ENCODE measurements at regions not wholly inside any gene's neighbourhood (a gene's known extent, or its start where the extent isn't known, plus 50 kb on each side); places are given as distances from the start of the nearest gene placed in this dataset.

GRCh38 chr15:79157631-79158592 lies 67.3 kb upstream of the RASGRF1 start:
- no peak overlapping the region for H2BK120ac ChIP-seq (ENCODE audit: low read depth, low read length, poor library complexity, severe bottlenecking)
- no peak overlapping the region for H3K18ac ChIP-seq (ENCODE audit: insufficient read length, low read depth, low read length)
- H3K79me2 ChIP-seq (ENCODE audit: insufficient read depth, low read length): no peaks in the 10 kb centered on the region
- no peak overlapping the region for H2BK15ac ChIP-seq (ENCODE audit: low read depth, low read length)
- DNase-seq: no peak
- H2BK20ac ChIP-seq (ENCODE audit: low read depth, low read length, poor library complexity, severe bottlenecking): no peak overlapping the region
- H2AFZ ChIP-seq (ENCODE audit: low read length): no peak overlapping the region
- no peak overlapping the region for H2BK12ac ChIP-seq (ENCODE audit: insufficient read length, low read depth, low read length)
- no peak overlapping the region for H3K4ac ChIP-seq (ENCODE audit: low read depth, low read length)
- Mint-ChIP-seq H3K9me3 (no peaks in the 10 kb centered on the region), H3K27ac (no peak overlapping the region), H3K4me1 (peaks cover 8 to 25% of the 10 kb centered on the region in 2 experiments), H3K36me3 (ENCODE audit: insufficient read depth in 1 of 3, low read depth in 3 of 3) (no peaks in the 10 kb centered on the region), H3K27me3 (ENCODE audit: low read depth) (peaks cover 14% of the 10 kb centered on the region), H3K4me3 (no peak overlapping the region)
- H3K4me2 ChIP-seq (ENCODE audit: insufficient read depth, insufficient read length, low read length): no peak overlapping the region
- no peaks in the 10 kb centered on the region for H4K20me1 ChIP-seq (ENCODE audit: control insufficient read depth, insufficient read depth, insufficient read length)
- 0 out of 2 replicates have a peak, but pooled peaks cover 1% of the 10 kb centered on the region for H3K4me1 ChIP-seq (ENCODE audit: insufficient read depth, low read length)
- no peak overlapping the region for H4K91ac ChIP-seq (ENCODE audit: insufficient read length, low read depth, low read length)
- WGBS (ENCODE audit: extremely low coverage, insufficient read length, low lambda C conversion rate): no CpG with 5 or more reads among the region's 13 CpGs
- H4K8ac ChIP-seq (replicated peaks; ENCODE audit: insufficient read length, low read depth, low read length): no peak overlapping the region
- H2BK5ac ChIP-seq (ENCODE audit: insufficient read length, low read length): no peak overlapping the region
- H2AK5ac ChIP-seq (ENCODE audit: insufficient read length, low read length): no peak overlapping the region
- H3K27me3 ChIP-seq (ENCODE audit: insufficient read depth, low read length): no peaks in the 10 kb centered on the region
- H3K56ac ChIP-seq (ENCODE audit: insufficient read length, low read depth, low read length): no peak overlapping the region
- no peak overlapping the region for H3K23ac ChIP-seq (ENCODE audit: insufficient read length, low read depth, low read length)
- H3K27ac ChIP-seq (ENCODE audit: insufficient read length, low read depth, low read length): no peak overlapping the region
- no peaks in the 10 kb centered on the region for H3K79me1 ChIP-seq (ENCODE audit: insufficient read depth, low read depth, low read length, poor library complexity, severe bottlenecking)
- no peak overlapping the region for H3K14ac ChIP-seq (ENCODE audit: insufficient read depth, low read length)
- no peak overlapping the region for H4K5ac ChIP-seq (ENCODE audit: insufficient read length, low read depth, low read length)
- TF ChIP-seq CTCF (conservative IDR thresholded peaks at IDR 0.05): no peak
- no peaks in the 10 kb centered on the region for H3K9me3 ChIP-seq (ENCODE audit: control insufficient read depth, low read depth, low read length)
- H3K9ac ChIP-seq (ENCODE audit: extremely low read depth, insufficient read length, low read length): no peak overlapping the region
- H3K23me2 ChIP-seq (ENCODE audit: insufficient read length, low read depth, low read length, poor library complexity, severe bottlenecking): no peaks in the 10 kb centered on the region
- H3T11ph ChIP-seq (ENCODE audit: low read length): no peak overlapping the region
